ENCODE measurements at regions not wholly inside any gene's neighbourhood (a gene's known extent, or its start where the extent isn't known, plus 50 kb on each side); places are given as distances from the start of the nearest gene placed in this dataset.

DNA sequence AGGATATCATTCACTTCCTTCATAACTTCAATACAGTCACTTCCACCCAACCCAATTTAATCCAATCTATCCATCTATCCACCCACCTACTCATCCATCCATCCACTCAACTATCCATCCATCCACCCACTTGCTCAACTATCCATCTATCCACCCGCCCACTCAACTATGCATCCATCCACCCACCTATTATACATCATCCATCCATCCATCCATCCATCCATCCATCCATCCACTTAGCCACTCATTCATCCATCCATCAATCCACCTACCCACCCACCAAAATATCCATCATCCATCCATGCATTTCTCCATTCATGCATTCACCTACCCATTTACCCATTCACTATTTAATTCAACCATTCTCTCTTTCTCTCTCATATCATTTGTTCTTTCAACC lies 179.5 kb downstream of the HAPSTR1 start:
- TF ChIP-seq, protein P1, sequence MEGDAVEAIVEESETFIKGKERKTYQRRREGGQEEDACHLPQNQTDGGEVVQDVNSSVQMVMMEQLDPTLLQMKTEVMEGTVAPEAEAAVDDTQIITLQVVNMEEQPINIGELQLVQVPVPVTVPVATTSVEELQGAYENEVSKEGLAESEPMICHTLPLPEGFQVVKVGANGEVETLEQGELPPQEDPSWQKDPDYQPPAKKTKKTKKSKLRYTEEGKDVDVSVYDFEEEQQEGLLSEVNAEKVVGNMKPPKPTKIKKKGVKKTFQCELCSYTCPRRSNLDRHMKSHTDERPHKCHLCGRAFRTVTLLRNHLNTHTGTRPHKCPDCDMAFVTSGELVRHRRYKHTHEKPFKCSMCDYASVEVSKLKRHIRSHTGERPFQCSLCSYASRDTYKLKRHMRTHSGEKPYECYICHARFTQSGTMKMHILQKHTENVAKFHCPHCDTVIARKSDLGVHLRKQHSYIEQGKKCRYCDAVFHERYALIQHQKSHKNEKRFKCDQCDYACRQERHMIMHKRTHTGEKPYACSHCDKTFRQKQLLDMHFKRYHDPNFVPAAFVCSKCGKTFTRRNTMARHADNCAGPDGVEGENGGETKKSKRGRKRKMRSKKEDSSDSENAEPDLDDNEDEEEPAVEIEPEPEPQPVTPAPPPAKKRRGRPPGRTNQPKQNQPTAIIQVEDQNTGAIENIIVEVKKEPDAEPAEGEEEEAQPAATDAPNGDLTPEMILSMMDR (IDR thresholded peaks at IDR 0.05; ENCODE audit: extremely low read depth, missing control alignments): no peak
- no peak for DNase-seq (ENCODE audit: low spot score)

DNA sequence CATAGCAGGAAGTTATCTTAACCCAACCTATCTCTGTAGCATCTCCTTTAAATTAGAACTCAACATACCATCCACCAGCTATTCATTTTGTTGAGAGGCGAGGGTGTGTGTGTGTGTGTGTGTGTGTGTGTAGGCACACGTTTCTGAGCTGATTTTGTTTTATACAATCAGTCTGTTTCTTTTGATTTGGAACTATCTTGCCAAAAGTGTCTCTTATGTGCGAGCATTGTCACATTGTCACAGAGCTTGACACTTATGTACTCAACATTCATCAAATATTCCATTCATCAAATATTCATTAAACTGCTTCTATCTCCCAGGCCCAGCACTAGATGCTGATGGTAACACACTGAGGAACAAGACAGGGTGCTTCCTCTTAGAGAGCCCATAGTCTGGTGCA lies 180.4 kb downstream of the HAPSTR1 start:
- TF ChIP-seq, protein P1 (IDR thresholded peaks at IDR 0.05; ENCODE audit: extremely low read depth, missing control alignments): no peak
- no peak for DNase-seq (ENCODE audit: low spot score)

DNA sequence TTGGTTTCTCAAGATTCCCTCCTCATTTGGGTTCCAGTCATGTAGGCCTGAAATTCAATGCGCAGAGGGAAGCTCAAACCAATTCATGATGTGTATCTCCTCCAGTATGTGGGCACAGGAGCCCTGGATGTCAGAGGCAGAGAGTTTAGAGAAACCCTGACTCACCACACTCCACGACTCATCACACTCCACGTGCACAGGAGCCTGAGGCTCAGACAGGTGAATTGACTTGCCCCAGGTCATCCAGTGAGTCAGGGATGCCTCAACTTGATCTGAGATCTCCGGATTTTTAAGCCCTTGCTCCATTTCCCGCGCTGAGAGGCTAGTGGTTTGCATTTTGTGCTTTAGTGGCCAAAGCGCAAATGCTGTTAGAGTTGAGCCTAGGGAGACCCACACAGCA lies 183.9 kb downstream of the HAPSTR1 start:
- DNase-seq (ENCODE audit: low spot score): no peak

DNA sequence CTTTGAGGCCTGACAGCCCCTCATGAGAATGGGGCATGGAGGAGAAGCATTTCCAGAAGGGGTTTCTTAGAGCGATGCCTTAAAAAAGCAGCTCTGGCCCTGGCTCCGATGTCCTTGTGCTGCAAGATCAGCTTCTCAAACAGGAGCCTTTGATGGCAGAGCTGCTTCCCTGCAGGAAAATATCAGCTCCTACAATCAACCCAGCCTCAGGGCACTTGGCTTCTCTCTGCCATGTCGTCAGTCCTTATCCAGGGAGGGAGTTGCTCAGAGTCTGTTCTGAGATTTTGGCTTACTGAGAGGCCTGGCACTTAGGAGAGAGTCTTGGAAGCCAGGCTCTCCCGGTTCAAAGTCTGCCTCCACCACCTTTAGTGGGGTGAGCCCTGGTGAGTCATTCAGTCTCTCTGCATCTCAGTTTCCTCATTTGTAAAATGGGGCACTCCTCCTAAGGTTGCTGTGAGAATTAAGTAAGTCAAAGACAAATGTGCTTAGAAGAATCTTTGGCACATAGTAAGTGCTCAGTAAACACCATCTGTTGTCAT lies 184.4 kb downstream of the HAPSTR1 start:
- no peak for DNase-seq (ENCODE audit: low spot score)

More for the DNA sequence above, 183.9 kb downstream of the HAPSTR1 start:
- TF ChIP-seq, protein P1 (IDR thresholded peaks at IDR 0.05; ENCODE audit: extremely low read depth, missing control alignments): no peak

DNA sequence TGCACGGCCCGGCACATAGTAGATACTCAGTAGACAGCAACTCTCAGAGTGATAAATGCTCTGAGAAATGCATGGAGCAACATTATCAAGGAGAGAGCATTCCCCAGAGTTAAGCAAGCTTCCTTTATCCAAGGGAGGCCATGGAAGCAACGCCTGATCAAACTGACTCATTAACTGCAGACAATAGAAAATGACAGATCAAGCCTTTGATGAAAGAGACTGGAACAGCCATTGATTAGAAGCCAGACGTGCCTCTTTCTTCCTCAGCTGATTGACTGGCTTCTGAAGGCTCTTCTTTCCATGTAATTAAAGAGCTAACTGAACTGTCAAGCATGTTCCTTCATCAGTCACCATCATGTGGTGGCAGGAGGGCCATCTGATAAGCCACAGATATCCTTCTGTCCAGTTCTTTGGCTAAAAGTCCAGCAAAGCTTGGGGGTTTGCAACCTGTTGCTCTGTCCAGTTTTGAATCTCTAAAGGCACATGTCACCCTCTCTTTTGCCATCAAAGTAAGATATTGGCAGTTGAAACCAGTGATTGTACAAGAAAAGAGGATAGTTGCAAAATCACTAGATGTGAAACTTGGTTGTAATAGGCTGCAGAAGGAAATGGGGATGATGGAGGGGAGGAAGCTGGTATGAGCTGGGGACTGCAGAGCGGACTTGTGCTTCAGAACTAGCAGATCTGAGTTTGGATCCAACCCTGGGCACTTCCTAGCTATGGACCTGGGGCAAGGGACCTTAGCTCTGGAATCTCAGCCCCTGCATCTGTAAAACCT lies 188.0 kb downstream of the HAPSTR1 start:
- no peak for DNase-seq (ENCODE audit: low spot score)
- TF ChIP-seq, protein P1 (IDR thresholded peaks at IDR 0.05; ENCODE audit: extremely low read depth, missing control alignments): no peak

More for the DNA sequence above, 184.4 kb downstream of the HAPSTR1 start:
- TF ChIP-seq, protein P1 (IDR thresholded peaks at IDR 0.05; ENCODE audit: extremely low read depth, missing control alignments): no peak

DNA sequence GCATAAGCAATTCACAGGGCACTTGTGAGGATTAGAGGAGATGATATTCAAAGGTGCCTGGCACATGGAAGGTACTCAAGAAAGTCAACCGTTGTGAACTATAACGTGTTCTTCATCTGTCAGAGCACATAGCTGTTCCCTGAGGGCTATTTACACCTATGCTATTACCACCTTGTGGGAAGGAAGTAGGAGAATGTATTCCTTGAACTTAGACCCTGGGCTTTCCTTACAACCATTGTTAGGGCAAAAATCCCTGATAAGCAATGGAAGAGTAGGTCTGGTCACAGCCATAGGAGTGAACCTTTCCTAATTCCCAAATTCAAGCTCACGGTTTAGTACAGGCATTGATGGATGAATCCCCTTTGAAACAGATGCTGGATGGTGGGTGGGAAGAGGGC lies 188.6 kb downstream of the HAPSTR1 start:
- no peak for DNase-seq (ENCODE audit: low spot score)
- TF ChIP-seq, protein P1 (IDR thresholded peaks at IDR 0.05; ENCODE audit: extremely low read depth, missing control alignments): no peak

DNA sequence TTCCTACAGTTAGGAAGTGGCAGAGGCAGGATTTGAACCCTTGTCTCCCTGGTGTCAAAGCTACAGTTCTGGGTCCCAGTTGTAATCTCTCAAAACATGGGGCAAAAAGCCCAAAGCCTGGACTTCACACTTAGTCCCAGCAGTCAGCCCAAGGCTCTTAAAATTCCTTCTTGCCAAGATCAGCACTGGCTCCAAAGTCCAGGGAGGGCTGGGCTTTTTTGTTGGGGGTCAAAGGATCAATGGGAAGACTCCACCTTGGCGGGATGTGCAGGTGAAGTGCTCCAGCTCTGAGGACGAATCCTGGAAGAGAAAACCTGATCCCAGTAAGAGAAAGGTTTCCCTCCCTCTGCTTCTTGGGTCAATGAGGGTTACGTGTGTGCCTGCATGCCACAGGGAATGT lies 195.5 kb downstream of the HAPSTR1 start:
- TF ChIP-seq, protein P1 (IDR thresholded peaks at IDR 0.05; ENCODE audit: extremely low read depth, missing control alignments): no peak
- DNase-seq (ENCODE audit: low spot score): no peak

Measured in GM20000 (cell line).